ENCODE measurements at regions not wholly inside any gene's neighbourhood (a gene's known extent, or its start where the extent isn't known, plus 50 kb on each side); places are given as distances from the start of the nearest gene placed in this dataset.
"Not testable (repeated sequence)": the region's sequence is repeated elsewhere in the genome, so short reads cannot be mapped to it uniquely, and the experiment has no call there.

DNA sequence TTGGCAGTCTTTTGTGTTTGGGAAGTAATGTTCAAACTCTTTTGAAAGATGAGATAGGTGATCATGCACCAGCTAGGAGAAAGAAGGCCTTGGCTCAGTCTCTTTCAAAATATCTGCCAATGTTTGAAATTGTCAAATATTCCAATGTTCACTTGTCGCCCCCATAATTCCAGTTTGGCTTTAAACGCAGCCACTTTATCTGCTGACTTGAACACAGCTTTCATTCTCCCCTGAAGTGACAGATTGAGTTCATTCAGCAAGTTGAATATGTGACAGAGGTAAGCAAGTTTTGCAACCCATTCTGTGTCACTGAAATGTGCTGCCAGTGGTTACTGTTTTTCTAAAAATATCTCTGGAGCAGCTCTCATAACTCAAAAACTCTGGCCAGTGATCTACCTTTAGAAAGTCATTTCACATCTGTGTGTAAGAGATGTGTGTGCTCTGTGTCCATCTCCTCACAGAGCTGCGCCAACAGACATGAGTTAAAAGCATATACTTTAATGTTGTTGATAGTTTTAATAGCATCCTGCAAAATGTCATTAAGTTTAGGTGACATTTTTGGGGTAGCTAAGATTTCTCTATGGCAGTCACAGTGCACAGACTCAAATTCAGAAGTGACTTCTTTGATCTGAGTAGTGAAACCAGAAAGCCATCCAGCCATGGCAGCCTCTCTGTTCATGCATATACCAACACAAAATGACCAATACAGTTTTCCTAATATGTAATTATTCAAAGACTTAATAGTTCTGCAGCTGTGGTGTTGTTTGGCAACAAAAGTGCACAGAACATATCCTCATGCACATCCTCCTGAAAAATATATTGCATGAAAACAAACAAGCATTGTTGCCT lies 614.3 kb upstream of the MIS18BP1 start:
- no peak for DNase-seq (ENCODE audit: low read depth, low spot score)

DNA sequence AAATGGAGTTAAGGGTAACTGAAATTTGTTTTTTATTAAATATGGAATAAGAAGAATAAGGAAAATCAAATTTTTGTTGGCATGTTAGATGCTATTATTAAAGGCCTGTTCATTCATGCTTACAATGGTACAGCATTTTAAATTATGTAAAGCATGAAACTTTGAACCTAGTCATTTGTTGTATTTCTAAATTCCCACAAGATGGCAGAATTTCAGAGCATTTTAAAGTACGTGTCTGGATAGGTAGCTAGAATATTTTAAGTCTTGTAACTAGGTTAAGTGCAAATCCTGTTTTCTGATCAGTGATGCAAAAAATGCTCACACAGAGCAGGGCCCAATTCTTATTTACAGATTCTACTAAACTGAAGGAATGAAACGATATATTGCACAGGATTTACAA lies 585.6 kb upstream of the MIS18BP1 start:
- no peak for DNase-seq (ENCODE audit: low read depth, low spot score)

DNA sequence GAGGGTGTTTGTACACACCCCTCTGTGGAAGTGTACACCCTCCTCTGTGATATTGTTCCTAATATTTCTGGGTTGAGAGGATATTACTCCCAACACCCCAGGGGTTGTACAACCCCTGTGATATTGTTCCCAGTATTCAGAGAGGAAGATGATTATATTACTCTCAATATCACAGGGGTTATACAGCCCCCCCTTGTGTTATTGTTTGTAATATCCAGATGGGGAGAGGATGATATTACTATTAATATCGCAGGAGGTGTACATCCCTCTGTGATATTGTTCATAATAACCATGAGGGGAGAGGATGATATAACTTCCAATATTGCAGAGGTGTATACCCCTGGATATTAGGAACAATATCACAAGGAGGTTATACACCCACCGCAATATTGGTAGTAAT lies 566.1 kb upstream of the MIS18BP1 start:
- no peak for DNase-seq (ENCODE audit: low read depth, low spot score)

DNA sequence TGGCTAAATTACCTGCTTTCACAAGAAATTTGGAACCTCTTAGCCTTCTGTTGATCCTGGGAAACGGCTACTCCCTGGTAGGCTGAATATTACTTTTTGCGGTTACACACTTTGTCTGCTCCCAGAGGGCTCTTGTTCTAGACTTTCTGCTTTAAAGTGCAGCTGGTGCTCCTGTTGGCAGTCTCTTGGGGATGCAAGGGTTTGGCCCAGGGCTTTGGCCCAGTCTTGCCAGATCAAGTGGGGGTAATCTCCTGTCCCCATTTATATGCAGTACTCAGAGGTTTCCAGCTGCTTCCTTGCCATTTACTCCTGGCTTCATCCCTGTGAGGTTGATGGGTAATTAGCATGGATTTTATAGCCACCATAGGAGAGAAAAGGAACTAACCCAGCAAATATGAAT lies 558.2 kb upstream of the MIS18BP1 start:
- DNase-seq (ENCODE audit: low read depth, low spot score), result no peak

DNA sequence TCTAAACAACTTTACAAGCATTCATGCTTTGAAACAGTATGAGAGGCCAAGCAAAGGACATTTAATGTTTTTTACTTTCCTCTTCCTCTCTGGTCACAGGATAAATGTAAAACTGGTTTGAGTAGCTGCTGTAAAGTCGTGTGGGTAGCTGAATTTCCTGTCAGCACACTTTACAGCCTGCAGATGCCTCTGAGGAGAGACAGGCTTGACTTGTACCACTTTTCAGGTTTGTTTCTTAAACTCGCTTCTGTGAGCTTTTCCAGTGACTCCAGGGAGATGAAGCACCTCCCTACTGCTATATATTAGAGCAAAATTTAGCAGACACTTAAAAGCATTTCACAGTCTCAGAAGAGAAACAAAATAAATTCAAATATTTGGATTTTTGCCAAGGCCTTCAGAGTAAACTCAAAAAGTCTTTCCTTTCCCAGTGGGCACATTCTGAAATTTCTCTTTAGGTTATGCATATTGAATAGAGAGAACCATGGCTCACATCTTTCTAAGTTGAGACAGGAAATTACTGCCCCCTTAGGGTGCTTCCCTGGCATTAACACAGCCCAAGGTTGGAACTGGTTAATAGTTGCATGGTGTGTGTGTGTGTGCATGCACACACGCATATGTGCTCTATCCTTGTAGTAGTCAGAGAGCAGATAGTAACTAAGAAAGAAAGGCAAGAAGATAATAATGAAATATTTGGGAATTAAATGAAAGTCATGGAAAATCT lies 557.3 kb upstream of the MIS18BP1 start:
- no peak for DNase-seq (ENCODE audit: low read depth, low spot score)

DNA sequence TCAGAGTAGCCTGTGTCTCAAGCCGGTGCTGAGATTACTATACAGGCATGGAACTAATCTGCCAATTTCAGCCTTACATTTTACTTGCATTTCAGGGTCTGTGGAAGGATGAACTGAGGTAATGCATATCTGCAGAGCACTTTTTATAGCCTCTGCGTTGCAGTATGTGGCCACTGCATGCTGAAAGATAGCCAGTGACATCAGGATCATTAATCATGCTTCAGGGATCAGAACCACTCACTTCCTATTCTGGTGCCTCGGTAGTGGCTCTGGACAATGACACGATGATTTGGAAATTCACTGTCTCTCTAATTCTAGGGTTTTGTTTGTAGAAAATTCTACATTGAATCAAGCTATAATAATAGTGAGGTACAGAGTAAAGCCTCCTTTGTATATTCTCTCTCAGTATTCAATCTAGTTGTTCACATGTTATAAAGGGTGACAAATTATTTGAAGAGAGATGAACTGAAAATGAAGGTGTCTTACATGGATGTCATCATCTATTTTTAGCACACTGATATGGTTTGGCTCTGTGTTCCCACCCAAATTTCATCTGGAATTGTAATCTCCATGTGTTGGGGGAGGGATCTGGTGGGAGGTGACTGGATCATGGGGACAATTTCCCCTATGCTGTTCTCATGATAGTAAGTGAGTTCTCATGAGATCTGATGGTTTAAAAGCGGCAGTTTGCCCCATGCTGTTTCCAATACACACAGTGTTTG lies 554.3 kb upstream of the MIS18BP1 start:
- no peak for DNase-seq (ENCODE audit: low read depth, low spot score)

DNA sequence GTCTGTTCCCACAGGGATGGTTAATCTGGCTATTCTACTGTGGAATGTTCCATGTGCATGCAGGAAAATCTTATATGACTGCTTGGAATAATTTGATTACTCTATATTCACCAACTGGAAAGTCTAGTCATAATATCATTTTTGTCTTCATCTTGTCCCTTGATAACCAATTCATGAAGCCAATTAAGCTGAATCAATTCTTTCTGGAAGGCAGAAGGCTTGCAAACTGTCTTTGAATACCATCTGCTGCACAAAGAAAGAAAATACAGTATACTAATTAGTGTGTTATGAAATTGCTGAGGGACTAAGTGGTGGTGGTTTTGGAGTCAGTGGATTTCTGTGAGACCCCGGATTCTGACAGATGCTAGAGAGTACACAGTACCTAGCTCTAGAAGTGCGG lies 546.5 kb upstream of the MIS18BP1 start:
- no peak for DNase-seq (ENCODE audit: low read depth, low spot score)

DNA sequence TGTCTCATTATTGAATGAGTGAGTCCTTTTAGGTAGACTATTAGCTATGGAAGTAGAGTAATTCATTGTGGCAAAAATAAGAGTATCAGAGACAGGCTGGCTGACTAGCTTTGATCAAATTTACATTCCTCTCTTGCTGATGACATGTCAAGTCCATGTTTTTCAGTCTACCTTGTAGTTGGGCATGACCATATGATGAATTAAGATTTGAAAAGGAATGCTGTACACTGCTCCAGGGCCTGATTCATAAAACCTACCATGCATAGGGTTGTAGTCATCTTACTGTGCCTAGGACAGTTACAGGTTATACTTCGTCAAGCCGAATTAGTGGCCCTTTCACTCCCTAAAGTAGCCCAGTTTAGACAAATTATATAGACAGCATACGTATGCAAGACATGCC lies 545.7 kb upstream of the MIS18BP1 start:
- DNase-seq (ENCODE audit: low read depth, low spot score), result no peak

- DNase-seq (ENCODE audit: low read depth, low spot score), result not testable (repeated sequence)
Observed at GRCh38 chr14:45796006-45796405, 543.0 kb upstream of the MIS18BP1 start.

- no peak for DNase-seq (ENCODE audit: low read depth, low spot score)
Observed at GRCh38 chr14:45793081-45793480, 540.1 kb upstream of the MIS18BP1 start.

GRCh38 chr14:45790293-45790692 lies 537.3 kb upstream of the MIS18BP1 start:
- no peak for DNase-seq (ENCODE audit: low read depth, low spot score)

- DNase-seq (ENCODE audit: low read depth, low spot score), result no peak
Observed at GRCh38 chr14:45787167-45787566, 534.2 kb upstream of the MIS18BP1 start.

DNA sequence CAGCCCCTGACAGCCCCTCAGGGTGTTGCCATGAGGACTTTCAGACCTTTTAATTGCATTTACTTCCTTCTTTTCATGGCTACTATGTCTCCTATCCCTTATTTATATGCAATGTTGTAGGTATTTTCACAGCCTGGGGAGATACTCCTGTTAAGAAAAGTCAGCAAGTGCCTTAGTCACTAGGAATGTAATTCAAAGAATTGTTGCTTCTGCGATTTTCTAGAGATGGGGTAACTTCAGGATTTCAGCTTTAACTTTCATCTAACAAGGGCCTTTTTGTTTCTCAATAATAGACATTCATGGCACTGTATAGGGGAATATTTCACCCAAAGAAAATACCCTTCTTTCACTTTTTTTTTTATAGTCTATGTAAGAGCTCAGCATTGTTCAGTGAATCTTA lies 533.3 kb upstream of the MIS18BP1 start:
- DNase-seq (ENCODE audit: low read depth, low spot score), result no peak

- DNase-seq (ENCODE audit: low read depth, low spot score), result no peak
Observed at GRCh38 chr14:45785240-45785639, 532.2 kb upstream of the MIS18BP1 start.

GRCh38 chr14:45766247-45766646 lies 513.2 kb upstream of the MIS18BP1 start:
- DNase-seq (ENCODE audit: low read depth, low spot score), result no peak

GRCh38 chr14:45757655-45758054 lies 504.7 kb upstream of the MIS18BP1 start:
- DNase-seq (ENCODE audit: low read depth, low spot score), result no peak

GRCh38 chr14:45756412-45756811 lies 503.4 kb upstream of the MIS18BP1 start:
- not testable (repeated sequence) for DNase-seq (ENCODE audit: low read depth, low spot score)

GRCh38 chr14:45743884-45744283 lies 490.9 kb upstream of the MIS18BP1 start:
- no peak for DNase-seq (ENCODE audit: low read depth, low spot score)

- DNase-seq (ENCODE audit: low read depth, low spot score), result no peak
Observed at GRCh38 chr14:45742187-45742586, 489.2 kb upstream of the MIS18BP1 start.

DNA sequence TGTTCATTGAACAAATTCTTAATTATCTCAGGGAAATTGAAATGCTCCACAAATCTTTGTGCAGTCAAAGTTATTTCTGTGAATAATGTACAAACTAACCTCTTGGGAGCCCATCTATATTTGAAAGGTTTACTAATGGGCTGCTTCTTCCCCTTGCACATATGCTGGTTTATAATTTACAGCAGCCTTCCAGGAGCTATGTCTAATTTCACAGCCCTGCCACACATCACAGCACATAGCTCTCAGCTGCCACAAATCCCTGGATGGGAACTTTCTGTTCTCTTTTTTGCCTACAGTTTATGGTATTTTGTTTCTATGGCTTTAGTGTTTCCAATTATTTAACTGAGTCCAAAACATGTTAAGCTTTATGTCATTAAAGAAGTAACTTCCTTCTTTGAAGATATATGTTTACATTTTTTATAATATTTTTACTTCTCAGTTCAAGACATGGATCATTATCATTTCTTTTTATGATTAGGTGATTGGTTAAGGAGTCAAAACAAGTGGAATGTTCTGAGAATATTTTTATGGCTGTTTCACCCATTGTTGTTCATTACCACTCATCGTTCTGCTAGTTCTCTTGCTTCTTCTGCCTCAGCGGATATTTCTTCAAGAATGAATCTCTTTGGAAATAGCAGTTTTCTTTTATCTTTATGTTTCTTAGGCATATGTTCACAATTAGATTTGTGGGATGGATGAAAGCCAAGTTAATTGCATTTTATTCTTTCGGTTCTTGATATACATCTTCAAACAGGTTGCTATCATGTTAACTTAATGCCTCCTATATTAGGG lies 475.6 kb upstream of the MIS18BP1 start:
- DNase-seq (ENCODE audit: low read depth, low spot score), result no peak

- no peak for DNase-seq (ENCODE audit: low read depth, low spot score)
Observed at GRCh38 chr14:45727133-45727532, 474.1 kb upstream of the MIS18BP1 start.
